ENCODE measurements at regions not wholly inside any gene's neighbourhood (a gene's known extent, or its start where the extent isn't known, plus 50 kb on each side); places are given as distances from the start of the nearest gene placed in this dataset.

- peaks cover 58% of the 10 kb centered on the region for H3K27me3 ChIP-seq (ENCODE audit: low read length)
- no peak overlapping the region for H2AFZ ChIP-seq (ENCODE audit: low read length)
- no peak overlapping the region for H3K27ac ChIP-seq (ENCODE audit: low read length)
- H4K20me1 ChIP-seq (ENCODE audit: low read length), result no peaks in the 10 kb centered on the region
- H3K4me3 ChIP-seq (ENCODE audit: low read length), result no peak overlapping the region
- no peak for TF ChIP-seq CTCF (conservative IDR thresholded peaks at IDR 0.05; ENCODE audit: low read depth, low read length)
- no peak for TF ChIP-seq EZH2 (IDR thresholded peaks at IDR 0.05; ENCODE audit: low read length, unreplicated experiment)
- TF ChIP-seq EZH2phosphoT487 (IDR thresholded peaks at IDR 0.05; ENCODE audit: borderline replicate concordance, low read length), result no peak
- no peak overlapping the region for H3K9ac ChIP-seq (ENCODE audit: low read length)
- H3K9me3 ChIP-seq (ENCODE audit: low read length), result no peaks in the 10 kb centered on the region
- no TSS peak for BruUV-seq (replicated peaks)
- ATAC-seq, result no peak
- intact Hi-C loops (cut with micrococcal nuclease), result no loop called here
- ChIA-PET CTCF (no interaction called here), POLR2A (ENCODE audit: unreplicated experiment) (no interaction called here)
- H3K4me1 ChIP-seq (ENCODE audit: insufficient read depth, low read length), result no peaks in the 10 kb centered on the region
- no peaks in the 10 kb centered on the region for H3K9me2 ChIP-seq (replicated peaks; ENCODE audit: low read length)
- H3K36me3 ChIP-seq (ENCODE audit: low read depth, low read length), result no peaks in the 10 kb centered on the region
- no peak overlapping the region for H3K4me2 ChIP-seq (ENCODE audit: low read length)
- no peak for DNase-seq
- H3K79me2 ChIP-seq (ENCODE audit: low read length), result no peaks in the 10 kb centered on the region
- H3F3A ChIP-seq (ENCODE audit: low read length, unreplicated experiment), result no peaks in the 10 kb centered on the region
These were observed 161.6 kb downstream of the TMEM18 start for GRCh38 chr2:515441-516127.

GRCh38 chr2:513981-514706, 163.1 kb downstream of the TMEM18 start:
- Histone ChIP-seq H4K20me1 (ENCODE audit: low read length) (no peaks in the 10 kb centered on the region), H3K36me3 (ENCODE audit: low read depth, low read length) (no peaks in the 10 kb centered on the region), H2AFZ (ENCODE audit: low read length) (no peak overlapping the region), H3K4me3 (ENCODE audit: low read length) (no peak overlapping the region), H3K9ac (ENCODE audit: low read length) (no peak overlapping the region), H3K27me3 (ENCODE audit: low read length) (peaks cover 58% of the 10 kb centered on the region), H3F3A (ENCODE audit: low read length, unreplicated experiment) (no peaks in the 10 kb centered on the region), H3K27ac (ENCODE audit: low read length) (no peak overlapping the region), H3K9me3 (ENCODE audit: low read length) (no peaks in the 10 kb centered on the region), H3K4me1 (ENCODE audit: insufficient read depth, low read length) (no peaks in the 10 kb centered on the region), H3K4me2 (ENCODE audit: low read length) (no peak overlapping the region), H3K9me2 (replicated peaks; ENCODE audit: low read length) (no peaks in the 10 kb centered on the region), H3K79me2 (ENCODE audit: low read length) (no peaks in the 10 kb centered on the region)
- TF ChIP-seq CTCF (conservative IDR thresholded peaks at IDR 0.05; ENCODE audit: low read depth, low read length) (no peak), EZH2phosphoT487 (IDR thresholded peaks at IDR 0.05; ENCODE audit: borderline replicate concordance, low read length) (no peak), EZH2 (IDR thresholded peaks at IDR 0.05; ENCODE audit: low read length, unreplicated experiment) (no peak)
- DNase-seq (no peak), ATAC-seq (no peak)
- POLR2A ChIA-PET (ENCODE audit: unreplicated experiment), result no interaction called here
- intact Hi-C loops (cut with micrococcal nuclease), result no loop called here
- no TSS peak for BruUV-seq (replicated peaks)
- CTCF ChIA-PET, result no interaction called here

GRCh38 chr2:510839-511238, 166.4 kb downstream of the TMEM18 start:
- Histone ChIP-seq H3K9me2 (replicated peaks; ENCODE audit: low read length) (no peaks in the 10 kb centered on the region), H2AFZ (ENCODE audit: low read length) (no peak overlapping the region), H3K4me2 (ENCODE audit: low read length) (no peak overlapping the region), H4K20me1 (ENCODE audit: low read length) (no peaks in the 10 kb centered on the region), H3K4me1 (ENCODE audit: insufficient read depth, low read length) (no peaks in the 10 kb centered on the region), H3K9ac (ENCODE audit: low read length) (no peak overlapping the region), H3K27ac (ENCODE audit: low read length) (no peak overlapping the region), H3K27me3 (ENCODE audit: low read length) (peaks cover 40% of the 10 kb centered on the region), H3K4me3 (ENCODE audit: low read length) (no peak overlapping the region), H3K9me3 (ENCODE audit: low read length) (no peaks in the 10 kb centered on the region), H3K36me3 (ENCODE audit: low read depth, low read length) (no peaks in the 10 kb centered on the region), H3F3A (ENCODE audit: low read length, unreplicated experiment) (no peaks in the 10 kb centered on the region), H3K79me2 (ENCODE audit: low read length) (no peaks in the 10 kb centered on the region)
- ATAC-seq, result no peak
- ChIA-PET CTCF (no interaction called here), POLR2A (ENCODE audit: unreplicated experiment) (no interaction called here)
- intact Hi-C loops (cut with micrococcal nuclease), result no loop called here
- BruUV-seq (replicated peaks), result no TSS peak
- TF ChIP-seq EZH2 (IDR thresholded peaks at IDR 0.05; ENCODE audit: low read length, unreplicated experiment) (no peak), CTCF (conservative IDR thresholded peaks at IDR 0.05; ENCODE audit: low read depth, low read length) (no peak), EZH2phosphoT487 (IDR thresholded peaks at IDR 0.05; ENCODE audit: borderline replicate concordance, low read length) (no peak)
- no peak for DNase-seq

Data from PC-3 (cell line).